Type B pancreatic cell (in vitro differentiated cells): ENCODE measurements at regions not wholly inside any gene's neighbourhood (a gene's known extent, or its start where the extent isn't known, plus 50 kb on each side); places are given as distances from the start of the nearest gene placed in this dataset.

Experiments used
- DNase-seq: peaks from one replicate; pipeline ENCODE4 v3.0.0; 2021; ENCODE audit warnings: mixed read lengths; ENCODE audit not compliant: unreplicated experiment; ENCODE audit errors: extremely low spot score
- H3K27ac Mint-ChIP-seq: 2 replicates; pipeline ENCODE4 v1.8.0; 2021; ENCODE audit warnings: mild to moderate bottlenecking, mixed read lengths
- H3K27me3 Mint-ChIP-seq: 2 replicates; pipeline ENCODE4 v1.8.0; 2021; ENCODE audit warnings: mixed read lengths
- H3K36me3 Mint-ChIP-seq: 2 replicates; pipeline ENCODE4 v1.8.0; 2021; ENCODE audit warnings: mixed read lengths
- H3K4me1 Mint-ChIP-seq: one replicate; pipeline ENCODE4 v1.8.0; 2021; ENCODE audit warnings: mixed read lengths; ENCODE audit not compliant: unreplicated experiment
- H3K4me3 Mint-ChIP-seq: 2 replicates; pipeline ENCODE4 v1.8.0; 2021; ENCODE audit warnings: mild to moderate bottlenecking, mixed read lengths
- H3K9me3 Mint-ChIP-seq: 2 replicates; pipeline ENCODE4 v1.8.0; 2021; ENCODE audit warnings: mixed read lengths
- CTCF ChIP-seq: fragments of 200-600 bp; sonication (generic); conservative IDR thresholded peaks from 2 replicates; pipeline ENCODE4 v1.5.0; 2021; ENCODE audit warnings: antibody characterized with exemption, mild to moderate bottlenecking

GRCh38 chr9:14961372-14962068, 51.3 kb upstream of the FREM1 start:
- no peaks in the 10 kb centered on the region for H3K36me3 Mint-ChIP-seq
- H3K27me3 Mint-ChIP-seq: no peaks in the 10 kb centered on the region
- H3K27ac Mint-ChIP-seq: no peak overlapping the region
- no peaks in the 10 kb centered on the region for H3K9me3 Mint-ChIP-seq
- no peak for DNase-seq
- TF ChIP-seq CTCF: no peak
- H3K4me1 Mint-ChIP-seq: peaks cover 7% of the 10 kb centered on the region
- no peak overlapping the region for H3K4me3 Mint-ChIP-seq

- no peak overlapping the region for H3K27ac Mint-ChIP-seq
Measured at GRCh38 chr9:14960881-14961280, 50.7 kb upstream of the FREM1 start.

More at GRCh38 chr9:14960881-14961280, 50.7 kb upstream of the FREM1 start:
- H3K4me3 Mint-ChIP-seq: no peak overlapping the region
- TF ChIP-seq CTCF: no peak
- H3K4me1 Mint-ChIP-seq: peaks cover 14% of the 10 kb centered on the region
- no peak for DNase-seq
- H3K27me3 Mint-ChIP-seq: no peaks in the 10 kb centered on the region
- no peaks in the 10 kb centered on the region for H3K36me3 Mint-ChIP-seq
- H3K9me3 Mint-ChIP-seq: no peaks in the 10 kb centered on the region
